PC-3 (cell line): ENCODE measurements at regions not wholly inside any gene's neighbourhood (a gene's known extent, or its start where the extent isn't known, plus 50 kb on each side); places are given as distances from the start of the nearest gene placed in this dataset.
A peak's percentile ranks its signal among the peaks of the same experiment; 100 is the strongest.

ENCODE experiments used
- ATAC-seq: fragments of 200-7000 bp; cut with Tn5 transposase; 2 replicates; pipeline ENCODE4 v1.9.1; 2020; ENCODE audit warnings: mild to moderate bottlenecking, moderate library complexity
- BruUV-seq: library from RNA; stranded (reverse); fragments of 400-500 nt; replicated peaks from 2 replicates; lab custom pipeline; 2021; lab: Mats Ljungman, UMichigan
- CTCF ChIA-PET: fragments of 300-600 bp; sonication (Branson Sonifier 250); formaldehyde crosslinking; loops from one replicate; lab custom pipeline; 2022; ENCODE audit warnings: antibody characterized with exemption; lab: Charles Lee
- POLR2A ChIA-PET: fragments of 300-600 bp; sonication (Branson Sonifier 250); formaldehyde crosslinking; loops from one replicate; lab custom pipeline; 2022; ENCODE audit warnings: antibody characterized with exemption; ENCODE audit not compliant: unreplicated experiment; lab: Charles Lee
- DNase-seq: peaks from one replicate; pipeline ENCODE4 v3.0.0-alpha.2; 2015
- H2AFZ ChIP-seq: fragments of 300-600 bp; sonication (generic); 2 replicates; pipeline ENCODE4 v1.6.0; 2016; ENCODE audit warnings: antibody characterized with exemption, low read length
- H3F3A ChIP-seq: fragments of 300-600 bp; sonication (generic); one replicate; pipeline ENCODE4 v1.6.0; 2017; ENCODE audit warnings: antibody characterized with exemption, low read length, control low read depth, mild to moderate bottlenecking; ENCODE audit not compliant: unreplicated experiment
- H3K27ac ChIP-seq: fragments of 300-600 bp; sonication (generic); 2 replicates; pipeline ENCODE4 v1.5.1; 2016; ENCODE audit warnings: mild to moderate bottlenecking, low read length
- H3K27me3 ChIP-seq: fragments of 300-600 bp; sonication (generic); 2 replicates; pipeline ENCODE4 v1.6.1; 2016; ENCODE audit warnings: low read length, mixed read lengths
- H3K36me3 ChIP-seq: fragments of 300-600 bp; sonication (generic); 2 replicates; pipeline ENCODE4 v1.6.1; 2016; ENCODE audit warnings: low read depth, mixed run types, low read length, mixed read lengths
- H3K4me1 ChIP-seq: fragments of 300-600 bp; sonication (generic); 2 replicates; pipeline ENCODE4 v1.5.1; 2016; ENCODE audit warnings: low read length; ENCODE audit not compliant: insufficient read depth
- H3K4me2 ChIP-seq: fragments of 300-600 bp; sonication (generic); 2 replicates; pipeline ENCODE4 v1.6.0; 2016; ENCODE audit warnings: low read length
- H3K4me3 ChIP-seq: fragments of 300-600 bp; sonication (generic); 2 replicates; pipeline ENCODE4 v1.5.1; 2016; ENCODE audit warnings: mild to moderate bottlenecking, low read length, mixed read lengths
- H3K79me2 ChIP-seq: fragments of 300-600 bp; sonication (generic); 2 replicates; pipeline ENCODE4 v1.6.1; 2017; ENCODE audit warnings: low read length, mixed read lengths
- H3K9ac ChIP-seq: fragments of 300-600 bp; sonication (generic); 2 replicates; pipeline ENCODE4 v1.6.0; 2016; ENCODE audit warnings: mild to moderate bottlenecking, low read length
- H3K9me2 ChIP-seq: fragments of 300-600 bp; sonication (generic); replicated peaks from 2 replicates; pipeline ENCODE4 v1.6.1; 2016; ENCODE audit warnings: mixed run types, low read length, mixed read lengths
- H3K9me3 ChIP-seq: fragments of 300-600 bp; sonication (generic); 2 replicates; pipeline ENCODE4 v1.6.1; 2016; ENCODE audit warnings: low read length, mixed read lengths
- H4K20me1 ChIP-seq: fragments of 300-600 bp; sonication (generic); 2 replicates; pipeline ENCODE4 v1.6.1; 2016; ENCODE audit warnings: low read length, mixed read lengths
- EZH2 ChIP-seq: fragments of 300-600 bp; sonication (generic); IDR thresholded peaks from one replicate; pipeline ENCODE4 v1.6.1; 2017; ENCODE audit warnings: antibody characterized with exemption, mild to moderate bottlenecking, low read length; ENCODE audit not compliant: unreplicated experiment
- EZH2phosphoT487 ChIP-seq: fragments of 300-600 bp; sonication (generic); IDR thresholded peaks from 2 replicates; pipeline ENCODE4 v1.6.1; 2018; ENCODE audit warnings: mild to moderate bottlenecking, antibody characterized with exemption, low read length, borderline replicate concordance
- intact Hi-C: fragments of 100-400 bp; cut with micrococcal nuclease; formaldehyde crosslinking; loops from 2 replicates; pipeline ENCODE4 v1.9.0; 2023
- TF ChIP-seq, protein P1 (sequence below): fragments of 300-600 bp; sonication (generic); conservative IDR thresholded peaks from 2 replicates; pipeline ENCODE4 v1.5.1; 2017; ENCODE audit warnings: antibody characterized with exemption, low read depth, mild to moderate bottlenecking, low read length

DNA sequence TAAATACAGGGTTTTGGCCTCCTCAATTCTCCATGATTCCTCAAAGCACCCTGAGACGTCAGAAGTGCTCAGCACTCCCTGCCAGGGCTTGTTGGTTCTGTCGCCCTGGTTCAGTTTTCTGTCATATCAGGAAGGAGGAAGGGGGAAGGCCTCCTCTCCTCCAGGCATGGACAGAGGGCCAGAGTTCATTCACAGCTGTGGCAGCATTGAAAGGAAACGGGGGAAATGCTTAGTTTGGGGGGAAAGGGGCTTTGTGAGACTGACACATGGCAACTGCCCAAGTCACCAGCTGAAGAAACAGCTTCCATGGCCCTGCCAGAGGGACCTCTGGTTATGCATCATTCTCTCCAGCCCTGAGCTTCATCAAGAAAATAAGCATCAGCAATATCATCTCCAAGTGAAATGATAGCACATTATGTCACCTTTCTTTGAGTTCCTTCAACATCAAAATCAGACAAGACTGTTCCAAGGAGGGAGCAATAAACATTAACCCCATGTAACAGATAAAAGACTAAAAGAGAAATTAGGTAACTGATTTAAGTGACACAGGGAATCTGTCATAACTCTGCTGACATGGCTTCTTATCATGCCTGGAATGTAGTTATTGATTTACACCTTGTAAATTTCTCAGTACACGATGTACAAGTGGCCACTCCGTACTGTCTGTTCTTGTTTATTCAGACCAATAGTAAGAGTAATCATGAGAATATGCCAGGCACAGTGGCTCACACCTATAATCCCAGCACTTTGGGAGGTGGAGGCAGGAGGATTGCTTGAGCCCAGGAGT lies 103.2 kb upstream of the SLC25A33 start:
- no peak for DNase-seq
- TF ChIP-seq, protein P1, sequence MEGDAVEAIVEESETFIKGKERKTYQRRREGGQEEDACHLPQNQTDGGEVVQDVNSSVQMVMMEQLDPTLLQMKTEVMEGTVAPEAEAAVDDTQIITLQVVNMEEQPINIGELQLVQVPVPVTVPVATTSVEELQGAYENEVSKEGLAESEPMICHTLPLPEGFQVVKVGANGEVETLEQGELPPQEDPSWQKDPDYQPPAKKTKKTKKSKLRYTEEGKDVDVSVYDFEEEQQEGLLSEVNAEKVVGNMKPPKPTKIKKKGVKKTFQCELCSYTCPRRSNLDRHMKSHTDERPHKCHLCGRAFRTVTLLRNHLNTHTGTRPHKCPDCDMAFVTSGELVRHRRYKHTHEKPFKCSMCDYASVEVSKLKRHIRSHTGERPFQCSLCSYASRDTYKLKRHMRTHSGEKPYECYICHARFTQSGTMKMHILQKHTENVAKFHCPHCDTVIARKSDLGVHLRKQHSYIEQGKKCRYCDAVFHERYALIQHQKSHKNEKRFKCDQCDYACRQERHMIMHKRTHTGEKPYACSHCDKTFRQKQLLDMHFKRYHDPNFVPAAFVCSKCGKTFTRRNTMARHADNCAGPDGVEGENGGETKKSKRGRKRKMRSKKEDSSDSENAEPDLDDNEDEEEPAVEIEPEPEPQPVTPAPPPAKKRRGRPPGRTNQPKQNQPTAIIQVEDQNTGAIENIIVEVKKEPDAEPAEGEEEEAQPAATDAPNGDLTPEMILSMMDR = no peak
- TF ChIP-seq EZH2 (no peak), EZH2phosphoT487 (no peak)
- ChIA-PET POLR2A (no interaction called here), CTCF (interaction anchor here (0.7 kb wide), 1 partner anchor 11 kb away, joined by 4 read pairs; no protein-coding TSS in a partner anchor)
- Histone ChIP-seq H3K9ac (no peak overlapping the region), H3K4me3 (no peak overlapping the region), H3K4me2 (no peak overlapping the region), H3F3A (no peaks in the 10 kb centered on the region), H3K27me3 (no peaks in the 10 kb centered on the region), H3K9me2 (no peaks in the 10 kb centered on the region), H2AFZ (no peak overlapping the region), H3K27ac (no peak overlapping the region), H4K20me1 (no peaks in the 10 kb centered on the region), H3K79me2 (no peaks in the 10 kb centered on the region), H3K9me3 (no peaks in the 10 kb centered on the region), H3K36me3 (no peaks in the 10 kb centered on the region), H3K4me1 (peaks cover 18% of the 10 kb centered on the region)
- BruUV-seq = no TSS peak
- ATAC-seq = no peak
- intact Hi-C loops = no loop called here

GRCh38 chr1:9437961-9438430 lies 101.3 kb upstream of the SLC25A33 start:
- Histone ChIP-seq H3K4me3 (no peak overlapping the region), H4K20me1 (no peaks in the 10 kb centered on the region), H3K27ac (peak overlapping the region; percentile 32), H3K36me3 (no peaks in the 10 kb centered on the region), H3K4me1 (peaks cover 18% of the 10 kb centered on the region), H3K9ac (no peak overlapping the region), H3K9me2 (no peaks in the 10 kb centered on the region), H3K79me2 (no peaks in the 10 kb centered on the region), H3K4me2 (peak overlapping the region; percentile 24), H3F3A (no peaks in the 10 kb centered on the region), H3K9me3 (no peaks in the 10 kb centered on the region), H2AFZ (peak overlapping the region; percentile 65), H3K27me3 (no peaks in the 10 kb centered on the region)
- DNase-seq (peak; percentile 10), ATAC-seq (no peak; the same call in 1 of the 2 replicates)
- ChIA-PET POLR2A (no interaction called here), CTCF (no interaction called here)
- no TSS peak for BruUV-seq
- intact Hi-C loops = no loop called here
- no peak for TF ChIP-seq EZH2phosphoT487
- TF ChIP-seq, protein P1 = no peak
- no peak for TF ChIP-seq EZH2
